ENCODE measurements at regions not wholly inside any gene's neighbourhood (a gene's known extent, or its start where the extent isn't known, plus 50 kb on each side); places are given as distances from the start of the nearest gene placed in this dataset.

DNA sequence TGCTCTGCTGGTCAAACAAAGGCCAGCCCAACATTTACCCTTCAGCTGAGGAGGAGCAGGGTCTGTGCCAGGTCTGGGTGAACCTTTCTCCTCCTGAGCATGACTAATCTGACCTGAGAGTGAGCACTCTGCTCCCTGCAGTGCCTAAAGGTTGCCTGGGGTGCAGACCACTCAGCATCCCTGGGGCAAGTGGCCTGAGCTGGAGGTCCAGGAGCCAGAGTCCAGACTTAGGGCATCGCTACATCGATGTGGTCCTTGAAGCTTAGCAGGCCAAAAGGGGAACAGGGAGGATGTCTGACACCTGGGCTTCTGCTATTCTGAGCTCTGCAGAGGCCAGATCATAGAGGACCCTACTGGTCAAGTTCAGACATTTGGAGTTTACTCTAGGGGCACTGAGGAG, 119.1 kb downstream of the FAM43A start:
- Histone ChIP-seq H3K27me3 (ENCODE audit: control insufficient read depth, insufficient read depth, low read length) (peaks cover 75% of the 10 kb centered on the region), H4K5ac (ENCODE audit: low read depth, low read length) (no peak overlapping the region), H2BK20ac (ENCODE audit: low read depth, low read length) (no peak overlapping the region), H3K56ac (ENCODE audit: extremely low read depth, insufficient read depth, low read length) (no peak overlapping the region), H3K27ac (ENCODE audit: insufficient read depth, low read length) (no peak overlapping the region), H2AK5ac (ENCODE audit: low read depth, low read length) (no peak overlapping the region), H2AFZ (replicated peaks; ENCODE audit: low read length, poor library complexity) (no peak overlapping the region), H4K20me1 (ENCODE audit: insufficient read depth, low read length) (no peaks in the 10 kb centered on the region), H4K8ac (ENCODE audit: low read depth in 2 of 2, low read length in 2 of 2) (no peak overlapping the region), H3K4me1 (ENCODE audit: control insufficient read depth, insufficient read depth, low read length) (no peaks in the 10 kb centered on the region), H3K9ac (ENCODE audit: low read depth, low read length) (no peak overlapping the region), H3K9me1 (ENCODE audit: insufficient read depth, low read length) (no peaks in the 10 kb centered on the region; the same call in 1 of the 2 replicates), H3K18ac (ENCODE audit: low read depth, low read length) (no peak overlapping the region), H3K4ac (ENCODE audit: low read depth, low read length) (no peak overlapping the region), H3K79me1 (ENCODE audit: low read depth in 1 of 2, low read length in 2 of 2) (no peaks in the 10 kb centered on the region), H3K23ac (ENCODE audit: low read depth, low read length) (no peak overlapping the region), H3K36me3 (ENCODE audit: control insufficient read depth, insufficient read depth, low read length) (no peaks in the 10 kb centered on the region), H3K9me3 (ENCODE audit: control insufficient read depth, insufficient read depth, low read length) (no peaks in the 10 kb centered on the region), H2BK5ac (ENCODE audit: low read depth, low read length, poor library complexity, severe bottlenecking) (no peak overlapping the region), H2BK120ac (ENCODE audit: low read depth, low read length) (no peak overlapping the region), H3K4me2 (ENCODE audit: low read depth, low read length) (no peak overlapping the region), H3K14ac (replicated peaks; ENCODE audit: low read depth, low read length) (no peak overlapping the region), H4K91ac (ENCODE audit: insufficient read depth, low read depth, low read length) (no peak overlapping the region), H3K4me3 (ENCODE audit: insufficient read depth, low read depth, low read length) (no peak overlapping the region), H2BK15ac (ENCODE audit: low read depth, low read length) (no peak overlapping the region), H2AK9ac (replicated peaks; ENCODE audit: low read depth, low read length, poor library complexity) (no peak overlapping the region)
- no TSS peak for BruUV-seq (replicated peaks)
- in situ Hi-C loops (cut with MboI; ENCODE audit: low sequenced_read_pairs), result no loop called here
- ATAC-seq (ENCODE audit: low read depth), result no peak
- intact Hi-C loops (cut with micrococcal nuclease), result loop anchor here (5.0 kb wide), 1 partner anchor 93 kb away; no protein-coding TSS in a partner anchor
- TF ChIP-seq FOS (IDR thresholded peaks at IDR 0.05; ENCODE audit: low read depth, low read length) (no peak), BHLHE40 (IDR thresholded peaks at IDR 0.05; ENCODE audit: low read depth, low read length) (no peak), CHD1 (IDR thresholded peaks at IDR 0.05; ENCODE audit: low read depth, low read length) (no peak), MXI1 (IDR thresholded peaks at IDR 0.05; ENCODE audit: borderline replicate concordance, low read depth, low read length) (no peak), MAFK (IDR thresholded peaks at IDR 0.05; ENCODE audit: low read depth, low read length) (no peak), RFX5 (IDR thresholded peaks at IDR 0.05; ENCODE audit: low read depth, low read length) (no peak), POLR2A (IDR thresholded peaks at IDR 0.05; ENCODE audit: low read depth, low read length) (no peak)
- CTCF ChIA-PET, result no interaction called here
- POLR2A ChIA-PET (ENCODE audit: unreplicated experiment), result no interaction called here
- DNase-seq, result no peak
- dilution Hi-C loops (cut with HindIII; ENCODE audit: low sequenced_read_pairs, unreplicated experiment), result no loop called here
- no CpG with 5 or more reads among the region's 2 CpGs for WGBS, 2 experiments (ENCODE audit: extremely low coverage in 2 of 2, insufficient read length in 1 of 2)

Measured in IMR-90 (cell line).